ENCODE measurements at regions not wholly inside any gene's neighbourhood (a gene's known extent, or its start where the extent isn't known, plus 50 kb on each side); places are given as distances from the start of the nearest gene placed in this dataset.

DNA sequence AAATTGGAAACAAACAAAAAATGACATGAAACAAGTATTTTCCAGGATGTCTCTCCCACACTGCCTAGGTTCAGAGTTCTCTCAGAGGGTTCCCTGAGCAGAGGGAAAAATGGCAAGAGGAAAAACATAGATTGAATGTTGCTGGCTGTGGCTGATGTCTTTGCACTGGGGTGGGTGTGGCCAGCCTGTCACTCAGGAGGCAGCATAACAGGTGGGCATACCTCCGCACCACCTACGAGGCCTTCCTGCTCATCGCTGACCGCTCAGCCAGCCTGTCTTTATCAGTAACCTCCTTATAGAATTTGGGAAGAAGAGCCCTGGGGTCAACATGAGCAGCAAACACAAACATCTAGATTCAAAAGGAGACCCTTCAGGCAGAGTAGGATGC is 216.6 kb upstream of the UMPS start:
- no peak for DNase-seq

DNA sequence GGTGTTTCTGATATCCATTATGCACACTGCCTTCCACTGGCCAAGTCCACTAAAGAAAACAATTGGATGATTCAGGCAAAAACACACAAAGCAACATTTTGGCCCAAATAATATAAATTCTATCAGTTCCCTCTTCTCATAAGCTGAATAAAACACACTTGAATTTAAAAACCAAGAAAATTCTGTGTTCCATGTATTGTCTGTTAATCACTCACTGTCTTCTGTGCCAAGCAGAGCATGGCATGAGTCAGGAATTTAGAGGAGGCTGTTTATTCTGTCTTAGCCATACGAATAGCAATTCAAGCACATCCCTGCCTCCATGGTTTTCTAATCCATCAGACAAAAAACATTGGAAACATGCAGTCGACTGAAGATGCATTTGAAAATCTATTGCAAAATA is 215.6 kb upstream of the UMPS start:
- no peak for DNase-seq

GRCh38 chr3:124516333-124516732 is 213.9 kb upstream of the UMPS start:
- DNase-seq: no peak

GRCh38 chr3:124517306-124517705 is 212.9 kb upstream of the UMPS start:
- no peak for DNase-seq

- no peak for DNase-seq
Measured at GRCh38 chr3:124518350-124518749, 211.9 kb upstream of the UMPS start.

DNA sequence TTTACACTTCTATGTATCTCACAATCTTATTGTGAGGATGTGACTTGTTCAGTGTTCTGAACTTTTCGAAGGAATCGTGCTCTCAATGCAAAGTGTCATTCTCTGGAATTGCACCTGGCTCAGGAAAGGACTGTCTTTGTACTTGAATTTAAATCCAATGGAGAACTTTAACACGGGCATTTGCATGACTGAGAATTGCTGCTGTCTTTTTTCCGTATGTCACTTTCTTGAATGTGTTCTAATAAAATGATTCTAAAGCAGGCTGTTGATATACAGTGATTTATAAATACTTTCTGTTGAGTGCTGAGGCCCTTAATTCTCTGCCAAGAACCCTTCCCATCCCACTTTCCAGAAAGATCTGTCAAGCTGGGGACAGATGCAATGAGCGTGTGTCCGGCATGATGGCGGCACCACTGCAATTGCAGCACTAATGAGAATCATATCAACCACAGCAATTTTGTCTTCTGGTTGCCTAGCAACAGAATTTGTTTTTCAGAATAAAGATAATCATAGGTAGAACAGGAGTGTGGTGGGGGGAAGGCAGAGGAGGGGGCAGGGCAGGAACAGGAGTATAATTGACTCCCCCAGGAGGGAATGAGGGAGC is 210.6 kb upstream of the UMPS start:
- no peak for DNase-seq

GRCh38 chr3:124520970-124521369 is 209.3 kb upstream of the UMPS start:
- no peak for DNase-seq

DNA sequence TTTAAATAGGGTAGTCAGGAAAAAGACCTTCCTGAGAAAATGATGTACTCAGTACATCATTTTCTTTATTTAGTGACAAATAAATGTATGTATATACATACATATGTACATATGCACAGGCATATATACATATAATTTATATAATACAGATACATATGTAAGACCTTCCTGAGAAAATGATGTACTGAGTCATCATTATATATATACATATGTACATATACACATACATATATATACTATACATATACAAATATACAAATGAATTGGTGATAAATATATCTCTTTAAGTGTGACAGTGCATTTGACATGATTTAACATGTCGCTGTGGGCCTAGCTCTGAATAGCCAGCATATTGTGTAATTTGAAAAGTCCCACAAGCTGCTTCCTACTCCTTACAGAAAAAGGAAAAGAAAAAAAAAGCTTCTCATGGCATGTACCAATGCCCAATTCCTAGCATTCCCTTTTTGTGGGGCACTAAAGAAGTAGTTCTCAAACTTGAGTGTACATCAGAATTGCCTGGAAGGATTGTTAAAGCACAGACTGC is 208.1 kb upstream of the UMPS start:
- no peak for DNase-seq

DNA sequence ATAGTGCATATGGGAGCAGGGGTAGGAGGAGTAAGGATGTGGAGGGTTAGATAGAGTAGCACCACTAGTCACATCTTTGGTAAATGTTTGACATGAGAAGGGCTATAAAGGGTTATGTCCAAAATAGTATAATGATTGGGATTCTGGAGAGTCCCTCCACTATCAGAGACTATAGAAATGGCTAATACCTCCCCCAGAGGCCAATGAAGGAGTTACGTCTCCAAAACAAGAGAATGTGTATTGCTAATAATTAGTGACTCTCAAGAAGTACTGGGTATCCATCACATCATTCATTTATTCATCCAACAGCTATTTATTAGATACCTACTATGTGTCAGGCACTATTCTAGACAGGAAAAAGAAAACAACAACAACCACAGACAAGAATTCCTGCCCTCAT is 203.7 kb upstream of the UMPS start:
- DNase-seq: no peak

DNA sequence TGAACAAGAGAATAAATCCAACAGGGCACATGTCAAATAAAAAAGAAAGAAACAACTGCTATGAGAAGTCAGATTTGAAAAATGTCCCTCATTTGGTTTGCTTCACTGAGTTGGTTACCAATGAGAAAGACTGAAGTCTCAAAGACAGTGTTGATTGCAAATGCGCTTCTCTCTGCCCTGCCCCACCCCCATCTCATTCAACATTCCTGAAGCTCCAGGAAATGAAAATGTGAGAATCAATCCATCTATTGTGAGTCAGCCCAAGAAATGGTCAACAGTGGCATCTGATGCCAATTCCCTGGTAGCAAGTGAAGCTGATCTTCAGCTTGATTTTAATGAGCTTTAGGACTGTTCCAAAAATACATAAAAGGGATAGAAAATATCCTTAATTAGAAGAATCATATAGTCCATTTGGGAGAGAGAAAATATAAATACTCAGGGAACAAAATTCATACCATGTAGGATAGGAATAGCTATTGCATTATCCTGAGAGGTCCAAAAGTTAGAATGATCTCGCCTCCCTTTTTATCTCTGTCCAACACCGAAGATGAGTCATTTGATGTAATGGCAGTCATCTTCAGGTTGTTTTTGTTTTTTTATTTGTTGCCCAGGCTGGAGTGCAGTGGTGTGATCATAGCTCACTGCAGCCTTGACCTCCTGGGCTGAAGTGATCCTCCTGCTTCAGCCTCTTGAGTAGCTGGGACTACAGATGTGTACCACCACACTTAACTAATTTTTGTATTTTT is 200.3 kb upstream of the UMPS start:
- DNase-seq: no peak

- DNase-seq: no peak
Measured at GRCh38 chr3:124530916-124531315, 199.3 kb upstream of the UMPS start.

- no peak for DNase-seq
Measured at GRCh38 chr3:124532071-124532470, 198.2 kb upstream of the UMPS start.

GRCh38 chr3:124535306-124535705 is 194.9 kb upstream of the UMPS start:
- DNase-seq: no peak

GRCh38 chr3:124540550-124541211 is 189.6 kb upstream of the UMPS start:
- no peak for DNase-seq

GRCh38 chr3:124542214-124542869 is 187.9 kb upstream of the UMPS start:
- no peak for DNase-seq

DNA sequence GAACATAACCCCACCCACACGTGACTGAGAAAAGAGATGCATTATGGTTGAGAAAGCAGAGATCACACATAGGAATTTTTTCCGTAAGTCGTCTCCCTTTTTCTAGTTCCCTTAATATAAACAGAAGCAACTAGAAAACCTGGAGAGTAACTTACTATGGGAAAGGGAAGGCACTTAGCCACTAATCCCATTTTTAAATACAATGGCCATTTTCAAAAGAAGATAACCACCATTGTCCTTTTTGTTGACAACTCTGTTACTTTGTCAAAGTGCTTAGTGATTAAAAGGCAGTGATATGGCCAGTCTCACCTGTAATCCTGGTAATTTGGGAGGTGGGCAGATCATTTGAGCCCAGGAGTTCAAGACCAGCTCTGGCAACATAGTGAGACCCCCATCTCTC is 184.4 kb upstream of the UMPS start:
- DNase-seq: no peak

DNA sequence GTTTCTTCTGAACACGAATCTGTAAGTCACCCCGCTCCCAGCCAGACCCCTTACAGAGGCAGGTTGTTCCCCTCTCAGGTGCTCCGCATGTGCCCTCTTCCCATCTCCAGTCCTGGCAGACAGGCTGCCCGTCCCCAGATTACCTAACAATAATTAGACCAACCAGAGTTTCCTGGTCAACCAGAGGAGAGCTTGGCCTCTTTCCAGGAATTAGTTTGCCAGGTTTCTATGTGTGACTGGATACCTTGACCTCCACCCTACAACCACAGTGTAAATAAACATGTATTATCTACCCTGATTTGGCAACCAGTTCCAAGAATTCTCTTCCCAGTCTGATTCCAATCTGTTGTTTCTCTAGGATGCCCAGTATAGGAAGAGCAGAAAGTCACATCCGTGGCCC is 178.0 kb upstream of the UMPS start:
- DNase-seq: no peak

DNA sequence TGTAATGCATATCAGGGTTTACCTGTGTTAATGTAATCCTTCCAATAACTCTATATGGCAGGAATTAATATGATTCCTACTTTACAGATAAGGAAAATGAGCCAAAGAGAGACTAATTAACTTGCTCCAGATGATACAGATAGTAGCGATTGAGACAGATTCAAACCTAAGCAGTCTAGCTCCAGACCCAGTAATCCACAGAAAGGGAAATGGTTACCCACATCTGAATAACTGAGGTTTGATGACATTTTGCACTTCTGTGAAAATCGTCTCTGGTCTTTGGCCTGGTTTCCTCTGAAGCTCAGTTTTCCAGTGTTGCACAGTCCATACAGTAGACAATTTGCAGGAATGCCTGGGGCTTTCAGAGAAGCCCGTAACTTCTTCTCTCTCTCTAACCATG is 177.1 kb upstream of the UMPS start:
- no peak for DNase-seq

GRCh38 chr3:124556636-124557035 is 173.6 kb upstream of the UMPS start:
- no peak for DNase-seq

- no peak for DNase-seq
Measured at GRCh38 chr3:124557433-124558232, 172.6 kb upstream of the UMPS start.

GRCh38 chr3:124558991-124559845 is 171.0 kb upstream of the UMPS start:
- no peak for DNase-seq
